DOHH2 (cell line): ENCODE measurements at regions not wholly inside any gene's neighbourhood (a gene's known extent, or its start where the extent isn't known, plus 50 kb on each side); places are given as distances from the start of the nearest gene placed in this dataset.

Source experiments
- CTCF ChIP-seq: fragments of 200-600 bp; sonication (generic); IDR thresholded peaks from one replicate; pipeline ENCODE4 v1.5.1; 2014; ENCODE audit warnings: antibody characterized with exemption, mild to moderate bottlenecking, low read depth, low read length; ENCODE audit not compliant: poor library complexity, severe bottlenecking
- EZH2phosphoT487 ChIP-seq: fragments of 200-600 bp; sonication (generic); IDR thresholded peaks from 2 replicates; pipeline ENCODE4 v1.6.1; 2017; ENCODE audit warnings: borderline replicate concordance, mild to moderate bottlenecking, antibody characterized with exemption, low read length, moderate library complexity, mixed read lengths

GRCh38 chr9:20119566-20119965 is 330.7 kb upstream of the SLC24A2 start:
- TF ChIP-seq EZH2phosphoT487 (no peak), CTCF (no peak)
